Adrenal gland (tissue), 5 donors: ENCODE measurements at regions not wholly inside any gene's neighbourhood (a gene's known extent, or its start where the extent isn't known, plus 50 kb on each side); places are given as distances from the start of the nearest gene placed in this dataset.

Experiments used
- CTCF ChIP-seq, 6 experiments: fragments of 450-650 bp in 4 of 6; fragments of 200-600 bp in 2 of 6; sonication (generic) in 1 of 6; IDR thresholded peaks; 1 replicate in 5 of 6; 2 replicates in 1 of 6; pipeline versions ENCODE4 v1.5.1 to v1.8.0; 2016 to 2021; ENCODE audit warnings: antibody characterized with exemption in 6 of 6, mild to moderate bottlenecking in 2 of 6, moderate library complexity in 1 of 6
- POLR2A ChIP-seq, 2 donors: fragments of 450-650 bp; IDR thresholded peaks; one replicate each; pipeline ENCODE4 v1.6.1; 2017; ENCODE audit warnings: antibody characterized with exemption in 2 of 2, mild to moderate bottlenecking in 2 of 2, moderate library complexity in 1 of 2
- donor health status: DM: no; HTN: no; CAD: no.

- TF ChIP-seq CTCF (IDR thresholded peaks at IDR 0.05): no peak
- no peak for TF ChIP-seq POLR2A (IDR thresholded peaks at IDR 0.05)
Measured at GRCh38 chr5:89849830-89850512, 559.6 kb downstream of the CETN3 start.
